GM18868 (cell line): ENCODE measurements at regions not wholly inside any gene's neighbourhood (a gene's known extent, or its start where the extent isn't known, plus 50 kb on each side); places are given as distances from the start of the nearest gene placed in this dataset.
A peak's percentile ranks its signal among the peaks of the same experiment; 100 is the strongest.
"Not testable (repeated sequence)": the region's sequence is repeated elsewhere in the genome, so short reads cannot be mapped to it uniquely, and the experiment has no call there.

ENCODE experiments used
- ATAC-seq: cut with Tn5 transposase; IDR thresholded peaks from one replicate; pipeline ENCODE4 v1.9.1; 2021; ENCODE audit warnings: mild to moderate bottlenecking, moderate library complexity; ENCODE audit not compliant: unreplicated experiment

GRCh38 chr2:194870974-194871535 lies 786.0 kb upstream of the SLC39A10 start:
- ATAC-seq = peak; percentile 54

GRCh38 chr2:194867328-194867727 lies 789.7 kb upstream of the SLC39A10 start:
- ATAC-seq = peak; percentile 70

- no peak for ATAC-seq
Observed at GRCh38 chr2:194854941-194855340, 802.1 kb upstream of the SLC39A10 start.

- ATAC-seq = no peak
Observed at GRCh38 chr2:194842871-194843270, 814.2 kb upstream of the SLC39A10 start.

- ATAC-seq = not testable (repeated sequence)
Observed at GRCh38 chr2:194834371-194834770, 822.7 kb upstream of the SLC39A10 start.

- no peak for ATAC-seq
Observed at GRCh38 chr2:194826241-194826640, 830.8 kb upstream of the SLC39A10 start.

- no peak for ATAC-seq
Observed at GRCh38 chr2:194824450-194824849, 832.6 kb upstream of the SLC39A10 start.

- peak; percentile 45 for ATAC-seq
Observed at GRCh38 chr2:194822657-194823056, 834.4 kb upstream of the SLC39A10 start.

GRCh38 chr2:194822097-194822496 lies 834.9 kb upstream of the SLC39A10 start:
- no peak for ATAC-seq

GRCh38 chr2:194819367-194819766 lies 837.7 kb upstream of the SLC39A10 start:
- ATAC-seq = no peak

- no peak for ATAC-seq
Observed at GRCh38 chr2:194815475-194815874, 841.6 kb upstream of the SLC39A10 start.

- no peak for ATAC-seq
Observed at GRCh38 chr2:194802589-194802988, 854.4 kb upstream of the SLC39A10 start.

- ATAC-seq = not testable (repeated sequence)
Observed at GRCh38 chr2:194787071-194787470, 870.0 kb upstream of the SLC39A10 start.

- not testable (repeated sequence) for ATAC-seq
Observed at GRCh38 chr2:194771394-194771793, 885.6 kb upstream of the SLC39A10 start.

GRCh38 chr2:194769030-194769429 lies 888.0 kb upstream of the SLC39A10 start:
- no peak for ATAC-seq

- no peak for ATAC-seq
Observed at GRCh38 chr2:194765723-194766122, 891.3 kb upstream of the SLC39A10 start.

- ATAC-seq = no peak
Observed at GRCh38 chr2:194750926-194751325, 906.1 kb upstream of the SLC39A10 start.

GRCh38 chr2:194745557-194746146 lies 911.4 kb upstream of the SLC39A10 start:
- no peak for ATAC-seq

- no peak for ATAC-seq
Observed at GRCh38 chr2:194742706-194743105, 914.3 kb upstream of the SLC39A10 start.

- no peak for ATAC-seq
Observed at GRCh38 chr2:194739217-194739616, 917.8 kb upstream of the SLC39A10 start.

- ATAC-seq = no peak
Observed at GRCh38 chr2:194735837-194736542, 921.0 kb upstream of the SLC39A10 start.

GRCh38 chr2:194730266-194730665 lies 926.8 kb upstream of the SLC39A10 start:
- ATAC-seq = no peak
